ENCODE measurements at regions not wholly inside any gene's neighbourhood (a gene's known extent, or its start where the extent isn't known, plus 50 kb on each side); places are given as distances from the start of the nearest gene placed in this dataset.
"Not testable (repeated sequence)": the region's sequence is repeated elsewhere in the genome, so short reads cannot be mapped to it uniquely, and the experiment has no call there.

GRCh38 chr11:81539806-81540205, 1193.9 kb downstream of the FAM181B start:
- not testable (repeated sequence) for TF ChIP-seq CTCF (IDR thresholded peaks at IDR 0.05; ENCODE audit: poor library complexity); EZH2phosphoT487 (IDR thresholded peaks at IDR 0.05; ENCODE audit: low read depth, severe bottlenecking, unreplicated experiment); EZH2 (IDR thresholded peaks at IDR 0.05; ENCODE audit: borderline replicate concordance)
